ENCODE measurements at regions not wholly inside any gene's neighbourhood (a gene's known extent, or its start where the extent isn't known, plus 50 kb on each side); places are given as distances from the start of the nearest gene placed in this dataset.

DNA sequence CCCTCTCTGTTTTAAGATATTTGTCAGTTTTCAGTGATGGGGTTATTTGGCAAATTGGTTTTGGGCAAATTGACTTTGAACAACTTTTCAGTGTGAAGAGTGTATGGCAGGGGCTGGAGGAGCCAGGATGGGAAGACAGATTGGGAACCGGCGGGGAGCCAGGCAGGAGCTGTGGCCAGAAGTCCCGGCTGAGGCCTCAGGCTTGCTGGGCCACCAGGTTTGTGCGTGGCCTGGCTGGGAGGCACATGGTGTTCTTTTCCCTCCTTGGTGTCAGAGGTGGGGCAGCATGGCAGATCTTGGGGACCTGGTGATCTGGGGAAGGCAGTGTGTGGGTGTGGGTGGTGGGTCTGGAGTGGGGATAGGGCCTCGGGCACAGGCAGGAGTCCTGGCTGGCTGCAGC is 61.1 kb downstream of the SLC25A47 start:
- Histone ChIP-seq H3K27ac (ENCODE audit: low read depth, low read length) (no peak overlapping the region), H4K5ac (ENCODE audit: insufficient read length, low read depth, low read length) (no peak overlapping the region), H3K4ac (replicated peaks; ENCODE audit: insufficient read length, low read depth, low read length) (no peak overlapping the region), H2BK120ac (replicated peaks; ENCODE audit: low read depth, low read length) (no peak overlapping the region), H3K18ac (ENCODE audit: extremely low read depth, low read length) (no peak overlapping the region), H3K23ac (ENCODE audit: insufficient read length) (no peak overlapping the region), H3K56ac (replicated peaks; ENCODE audit: insufficient read length, low read depth, low read length) (no peak overlapping the region), H3K23me2 (ENCODE audit: low read depth, low read length) (no peaks in the 10 kb centered on the region), H3K14ac (ENCODE audit: insufficient read length) (no peak overlapping the region), H3K9ac (replicated peaks in 1 of 4; ENCODE audit: extremely low read depth in 1 of 4, low read depth in 3 of 4, low read length in 3 of 4) (no peak overlapping the region), H3K4me2 (ENCODE audit: insufficient read depth in 1 of 2, low read depth in 2 of 2, low read length in 2 of 2) (no peak overlapping the region), H4K20me1 (replicated peaks in 1 of 2; ENCODE audit: control insufficient read depth in 1 of 2, insufficient read depth in 2 of 2, low read length in 2 of 2) (peaks cover 0 to 2% of the 10 kb centered on the region in 2 experiments), H3K4me1 (replicated peaks in 1 of 4; ENCODE audit: control insufficient read depth in 3 of 4, insufficient read depth in 4 of 4, low read length in 3 of 4) (peaks cover 0 to 9% (median 0%) of the 10 kb centered on the region in 4 experiments; a peak in 3 of 7 replicates), H3K79me1 (ENCODE audit: low read depth, low read length) (no peaks in the 10 kb centered on the region), H4K91ac (replicated peaks; ENCODE audit: insufficient read length, low read length) (no peak overlapping the region), H3K27me3 (replicated peaks in 1 of 4; ENCODE audit: control insufficient read depth in 3 of 4, extremely low read depth in 1 of 4, insufficient read depth in 3 of 4, low read length in 3 of 4) (no peaks in the 10 kb centered on the region), H2BK5ac (ENCODE audit: low read depth, low read length) (no peak overlapping the region), H4K8ac (ENCODE audit: extremely low read depth, insufficient read depth, low read length) (peak overlapping the region; percentile 45), H2BK20ac (ENCODE audit: low read length) (no peak overlapping the region), H2BK12ac (ENCODE audit: low read depth, low read length) (0 out of 2 replicates have a peak overlapping the region, but pooled peaks have one; percentile 80), H2BK15ac (ENCODE audit: low read length) (no peak overlapping the region), H2AFZ (ENCODE audit: low read length) (no peak overlapping the region), H3K36me3 (ENCODE audit: control insufficient read depth in 2 of 4, insufficient read depth in 4 of 4, low read length in 3 of 4) (peaks cover 0 to 6% (median 0%) of the 10 kb centered on the region in 4 experiments; a peak in 2 of 8 replicates), H3K79me2 (ENCODE audit: control insufficient read depth in 1 of 2, insufficient read depth in 2 of 2, low read length in 2 of 2) (peaks cover 0 to 3% of the 10 kb centered on the region in 2 experiments; a peak in 1 of 4 replicates), H2AK5ac (ENCODE audit: low read depth, low read length) (no peak overlapping the region), H3K9me3 (ENCODE audit: insufficient read depth in 2 of 2, low read depth in 1 of 2, low read length in 1 of 2) (no peaks in the 10 kb centered on the region), H3K4me3 (ENCODE audit: extremely low read depth in 1 of 4, insufficient read depth in 2 of 4, low read depth in 3 of 4, low read length in 4 of 4) (no peak overlapping the region)
- ChIA-PET POLR2A (ENCODE audit: partially characterized antibody) (interaction anchor here (1.3 to 3.9 kb wide), 3 partner anchors 11 to 37 kb away, joined by 3 to 19 read pairs (median 3); a partner anchor contains a TSS), CTCF (ENCODE audit: partially characterized antibody) (interaction anchor here (0.5 to 10.0 kb wide), 45 partner anchors 10 to 1127 kb away, joined by 3 to 119 read pairs (median 5); partner anchors contain the start of gene BEGAIN)
- no peak for DNase-seq (ENCODE audit: low read depth in 1 of 2, low spot score in 2 of 2)
- 91% methylated on average over 5 of the region's 5 CpGs; no CpG with 5 or more reads in 1 of the 2 experiments for WGBS, 2 experiments (ENCODE audit: extremely low coverage in 1 of 2, insufficient coverage in 1 of 2, insufficient read length in 1 of 2, insufficient replicate concordance in 2 of 2, low coverage in 1 of 2, low lambda C conversion rate in 2 of 2, missing lambda C conversion rate in 1 of 2)
- FAIRE-seq: no peak
- TF ChIP-seq FOSL1 (IDR thresholded peaks at IDR 0.05; ENCODE audit: insufficient read depth, low read depth, low read length) (no peak), CTBP2 (IDR thresholded peaks at IDR 0.05; ENCODE audit: borderline replicate concordance, insufficient read depth, insufficient read length, low read length) (no peak), HDAC2 (IDR thresholded peaks at IDR 0.05; ENCODE audit: borderline replicate concordance in 1 of 2, low read depth in 2 of 2, low read length in 2 of 2) (no peak), TBP (IDR thresholded peaks at IDR 0.05; ENCODE audit: low read depth, low read length) (no peak), POU5F1 (IDR thresholded peaks at IDR 0.05; ENCODE audit: low read depth, low read length) (no peak), HDAC6 (IDR thresholded peaks at IDR 0.05; ENCODE audit: low read depth, low read length) (no peak), GABPA (IDR thresholded peaks at IDR 0.05; ENCODE audit: borderline replicate concordance, insufficient read depth, low read length) (no peak), CBX8 (IDR thresholded peaks at IDR 0.05; ENCODE audit: borderline replicate concordance, low read depth, low read length) (no peak), E2F6 (IDR thresholded peaks at IDR 0.05) (no peak), KDM5A (IDR thresholded peaks at IDR 0.05; ENCODE audit: low read length) (no peak), ATF3 (IDR thresholded peaks at IDR 0.05; ENCODE audit: insufficient read depth, low read depth, low read length) (no peak), EZH2 (IDR thresholded peaks at IDR 0.05; ENCODE audit: low read depth, low read length, severe bottlenecking) (no peak)

Measured in H1 (cell line).